ENCODE measurements at regions not wholly inside any gene's neighbourhood (a gene's known extent, or its start where the extent isn't known, plus 50 kb on each side); places are given as distances from the start of the nearest gene placed in this dataset.

- DNase-seq, result no peak
Observed at GRCh38 chr4:147054228-147054872, 108.7 kb upstream of the TTC29 start.

GRCh38 chr4:147056940-147057610 lies 111.4 kb upstream of the TTC29 start:
- DNase-seq, result no peak

DNA sequence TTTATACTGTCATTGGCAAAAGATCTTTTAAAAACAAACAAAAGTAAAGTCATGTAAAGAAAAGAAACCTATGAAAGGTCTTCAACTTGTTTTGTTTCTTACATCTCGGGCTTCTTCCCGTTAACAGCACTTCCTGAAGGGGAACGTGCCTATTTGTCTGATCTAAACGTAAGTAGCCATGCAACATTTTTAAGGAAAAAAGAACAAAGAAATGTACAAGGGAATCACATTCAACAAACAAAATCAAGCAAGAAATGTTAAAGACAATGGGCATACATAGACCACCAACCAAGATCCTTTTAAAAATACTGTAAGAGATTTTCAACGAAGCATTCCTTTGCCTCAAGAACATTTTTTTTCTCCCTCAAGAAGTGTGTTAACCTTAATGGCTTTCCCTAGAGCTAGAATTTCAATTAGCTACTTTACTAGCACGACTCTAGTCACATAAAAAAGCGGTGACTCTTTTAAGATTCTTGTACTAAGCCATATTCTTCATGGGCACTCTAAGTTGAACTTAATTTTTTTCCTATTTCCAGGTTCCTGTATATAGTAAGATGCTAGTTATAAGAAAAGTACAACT lies 112.0 kb upstream of the TTC29 start:
- DNase-seq, result no peak

GRCh38 chr4:147059064-147059731 lies 113.5 kb upstream of the TTC29 start:
- no peak for DNase-seq

GRCh38 chr4:147060151-147060931 lies 114.7 kb upstream of the TTC29 start:
- no peak for DNase-seq

DNA sequence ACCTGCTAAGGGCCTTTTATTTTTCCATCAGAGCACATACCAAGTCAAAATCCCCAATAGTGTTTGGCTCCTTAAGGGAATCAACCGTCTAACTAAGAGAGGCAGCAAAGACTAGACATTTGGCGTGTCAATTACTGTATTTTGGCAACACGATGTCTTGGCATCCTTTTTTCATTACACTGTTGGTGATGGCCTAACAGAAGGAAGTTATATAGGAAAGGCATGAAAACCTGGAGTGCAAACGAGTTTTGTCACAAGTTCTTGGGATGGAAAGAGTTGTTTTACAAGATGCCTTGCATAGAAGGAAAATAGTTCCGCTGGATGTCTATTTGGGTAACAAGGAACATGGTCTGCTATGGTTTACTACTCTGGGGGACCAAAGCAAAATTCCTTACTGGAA lies 119.2 kb upstream of the TTC29 start:
- no peak for DNase-seq

- DNase-seq, result no peak
Observed at GRCh38 chr4:147068564-147068963, 122.9 kb upstream of the TTC29 start.

- no peak for DNase-seq
Observed at GRCh38 chr4:147071209-147071740, 125.6 kb upstream of the TTC29 start.

DNA sequence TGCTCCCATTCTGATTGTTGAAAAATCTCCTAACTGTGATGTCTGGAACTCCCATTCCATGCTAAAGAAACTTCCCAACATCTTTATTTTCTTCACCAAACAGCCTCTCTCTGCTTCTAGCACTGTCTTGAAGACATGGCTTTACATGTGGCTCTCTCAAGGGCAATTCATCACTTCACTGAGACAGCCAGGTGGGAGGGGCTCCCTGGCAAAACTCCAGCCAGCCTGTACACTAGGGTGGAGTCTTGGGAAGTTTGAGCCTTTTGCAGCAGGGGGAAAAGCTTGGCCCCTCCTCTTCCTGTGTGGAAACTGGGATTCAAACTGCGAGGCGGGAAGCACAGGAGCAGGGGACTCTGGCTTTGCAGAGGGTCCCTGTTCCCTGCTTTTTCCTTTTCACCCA lies 130.5 kb upstream of the TTC29 start:
- DNase-seq, result no peak

DNA sequence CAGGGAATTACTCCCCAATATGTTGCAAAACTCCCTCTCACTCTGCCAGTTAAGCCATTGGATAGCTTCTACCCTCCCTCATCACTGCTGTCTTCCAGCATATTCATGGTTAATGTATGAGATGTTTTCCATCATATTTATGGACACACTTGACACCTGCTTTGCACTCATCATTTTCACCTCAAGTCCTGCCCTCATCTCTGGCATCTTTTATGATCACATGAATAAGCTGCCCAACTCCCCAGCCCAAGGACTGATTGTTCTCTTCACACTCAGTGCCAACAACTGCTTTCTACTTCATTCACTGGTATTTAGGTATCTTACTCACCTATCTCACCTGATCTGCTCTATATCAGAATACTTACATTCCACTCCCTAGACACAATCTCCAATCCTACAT lies 131.1 kb upstream of the TTC29 start:
- DNase-seq, result no peak

DNA sequence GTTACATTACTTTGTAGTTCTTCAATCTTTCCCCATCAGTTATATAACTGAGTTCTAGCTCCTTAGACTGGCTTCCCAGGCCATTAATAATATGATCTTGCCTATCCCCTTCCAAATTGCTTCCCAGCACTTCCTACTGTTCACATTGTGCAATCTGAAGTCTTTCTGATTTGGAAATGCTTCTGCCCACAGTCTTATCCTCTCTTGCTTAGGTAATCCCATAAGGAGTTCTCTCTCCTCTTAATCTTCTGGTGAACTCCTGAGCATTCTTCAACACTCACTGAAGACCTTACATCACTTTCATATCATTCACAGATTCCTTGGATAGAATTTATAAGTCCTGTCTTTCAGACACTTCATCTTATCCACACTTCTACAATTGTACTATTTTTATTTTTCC lies 132.7 kb upstream of the TTC29 start:
- DNase-seq, result no peak

GRCh38 chr4:147078875-147079658 lies 133.4 kb upstream of the TTC29 start:
- no peak for DNase-seq

- no peak for DNase-seq
Observed at GRCh38 chr4:147084861-147085260, 139.2 kb upstream of the TTC29 start.

DNA sequence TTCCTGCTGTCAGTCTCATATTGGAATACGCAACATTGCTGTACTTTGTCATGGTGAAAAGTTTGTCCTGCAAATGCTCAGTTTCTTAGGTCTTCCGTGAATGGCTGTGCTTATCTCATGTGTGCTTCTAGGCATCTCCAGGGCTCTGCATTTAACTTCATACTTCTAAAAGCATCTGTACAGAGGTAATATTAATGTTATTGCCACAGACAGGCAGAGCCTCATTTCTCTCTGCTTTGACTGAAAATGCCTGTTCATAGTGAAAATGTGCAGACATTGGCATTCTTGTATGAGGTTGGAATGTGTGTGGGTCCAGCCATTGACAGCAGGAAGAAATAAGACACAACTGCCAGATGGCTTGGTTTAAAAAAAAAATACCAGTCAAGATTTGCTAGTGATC lies 140.1 kb upstream of the TTC29 start:
- DNase-seq, result no peak

DNA sequence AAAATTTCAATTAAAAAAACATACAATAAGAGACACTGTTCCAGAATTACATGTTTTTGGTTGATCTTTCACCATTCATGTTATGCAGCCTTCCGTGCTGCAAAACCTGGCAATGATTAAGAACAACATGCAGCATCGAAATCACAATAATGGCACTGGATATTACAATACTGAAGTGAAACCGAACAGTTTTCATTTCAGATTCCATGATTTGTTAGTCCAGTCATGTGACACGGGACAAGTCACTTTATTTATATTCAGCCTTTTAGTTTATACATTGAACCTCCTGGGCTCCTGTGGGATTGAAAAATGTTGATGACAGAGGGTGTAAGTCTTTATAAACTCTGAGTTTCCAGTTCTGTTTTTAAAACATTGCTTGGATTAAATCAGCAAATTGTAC lies 142.5 kb upstream of the TTC29 start:
- no peak for DNase-seq

DNA sequence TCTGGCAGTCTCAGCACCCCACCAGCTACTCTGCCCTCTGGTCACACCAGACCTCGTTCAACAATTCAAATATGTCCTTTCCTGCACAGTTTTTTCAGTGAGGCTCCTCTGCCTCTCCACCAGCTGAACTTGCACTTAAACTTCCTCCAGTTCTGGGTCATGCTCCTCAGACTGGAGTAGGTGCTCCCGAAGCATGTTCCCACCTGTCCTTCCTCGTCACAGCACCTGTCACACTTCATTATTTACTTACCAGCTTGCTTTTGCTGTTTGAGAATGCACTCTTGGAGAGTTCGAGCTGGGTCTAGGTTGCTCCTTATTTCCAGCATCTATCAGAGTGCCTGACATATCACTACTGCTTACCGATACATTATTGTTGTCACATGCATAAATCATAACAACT lies 144.8 kb upstream of the TTC29 start:
- DNase-seq, result no peak

GRCh38 chr4:147093206-147093605 lies 147.5 kb upstream of the TTC29 start:
- no peak for DNase-seq

- DNase-seq, result no peak
Observed at GRCh38 chr4:147094238-147094637, 148.6 kb upstream of the TTC29 start.

GRCh38 chr4:147096667-147097604 lies 151.3 kb upstream of the TTC29 start:
- peak; percentile 8 to 60 for DNase-seq

- no peak for DNase-seq
Observed at GRCh38 chr4:147101678-147102077, 156.0 kb upstream of the TTC29 start.

GRCh38 chr4:147102596-147102995 lies 156.9 kb upstream of the TTC29 start:
- no peak for DNase-seq

Data from NCI-H526 (cell line).